Pancreas (tissue), 10 donors: ENCODE measurements at regions not wholly inside any gene's neighbourhood (a gene's known extent, or its start where the extent isn't known, plus 50 kb on each side); places are given as distances from the start of the nearest gene placed in this dataset.

ENCODE experiments used
- ATAC-seq, 4 donors: fragments of 200-7000 bp; cut with Tn5 transposase; one replicate each; pipeline versions ENCODE4 v1.8.0 to v1.9.1; 2020; ENCODE audit warnings: mild to moderate bottlenecking in 4 of 4, moderate library complexity in 4 of 4
- DNase-seq, 6 donors: peaks; one replicate each; pipeline ENCODE4 v3.0.0-alpha.2; 2020
- FAIRE-seq: peaks from 2 replicates; lab custom pipeline; 2012; peaks lifted over from hg19 to GRCh38; lab: Jason Lieb, UNC
- H3K27ac ChIP-seq, 4 donors: fragments of 200-600 bp; sonication (generic); 1 replicate in 3 of 4; 2 replicates in 1 of 4; pipeline versions ENCODE4 v1.5.0 to v1.8.0; 2020
- H3K27me3 ChIP-seq, 4 donors: fragments of 200-600 bp; one replicate each; pipeline ENCODE4 v1.8.0; 2021
- H3K36me3 ChIP-seq, 3 donors: fragments of 200-600 bp; sonication (generic) in 1 of 3; one replicate each; pipeline versions ENCODE4 v1.5.0 to v1.8.0; 2020 to 2021
- H3K4me1 ChIP-seq, 3 donors: fragments of 200-600 bp; one replicate each; pipeline ENCODE4 v1.8.0; 2021
- H3K4me3 ChIP-seq, 4 donors: fragments of 200-600 bp; sonication (generic) in 2 of 4; one replicate each; pipeline versions ENCODE4 v1.5.0 to v1.8.0; 2020 to 2021
- H3K9me3 ChIP-seq, 4 donors: fragments of 200-600 bp; one replicate each; pipeline ENCODE4 v1.8.0; 2021
- WGBS, 2 donors: extraction: QIAGEN DNeasy Blood & Tissue Kit; methylation state at CpG; one replicate each; pipeline ENCODE4 v1.1.7; 2013; 5-methylcytosine and 5-hydroxymethylcytosine counted together
- intact Hi-C, 3 donors: fragments of 100-400 bp; cut with DNase I; formaldehyde crosslinking; loops; one replicate each; pipeline versions ENCODE4 v1.11.1 to v1.14.2; 2022
- TF ChIP-seq, protein P1 (sequence below), 4 donors: fragments of 200-600 bp; sonication (generic) in 3 of 4; IDR thresholded peaks; one replicate each; pipeline versions ENCODE4 v1.5.0 to v1.8.0; 2021; ENCODE audit warnings: antibody characterized with exemption in 4 of 4
- donor health status: healthy with polysubstance abuse.
- donor health status: DM: no; HTN: no; CAD: no; lungs with moderate emphysema.
- donor health status: DM: no; HTN: no; CAD: no.
- donor health status: control.
- donor health status: control.
- donor health status: Bipolar disorder and iron deficiency.
- donor health status: DM: yes; HTN: yes; CAD: no.
- donor health status: DM: no; HTN: no; CAD: no.
- donor health status: DM: no; HTN: no; CAD: no.
- donor health status: DM: yes; HTN: yes; CAD: no.

DNA sequence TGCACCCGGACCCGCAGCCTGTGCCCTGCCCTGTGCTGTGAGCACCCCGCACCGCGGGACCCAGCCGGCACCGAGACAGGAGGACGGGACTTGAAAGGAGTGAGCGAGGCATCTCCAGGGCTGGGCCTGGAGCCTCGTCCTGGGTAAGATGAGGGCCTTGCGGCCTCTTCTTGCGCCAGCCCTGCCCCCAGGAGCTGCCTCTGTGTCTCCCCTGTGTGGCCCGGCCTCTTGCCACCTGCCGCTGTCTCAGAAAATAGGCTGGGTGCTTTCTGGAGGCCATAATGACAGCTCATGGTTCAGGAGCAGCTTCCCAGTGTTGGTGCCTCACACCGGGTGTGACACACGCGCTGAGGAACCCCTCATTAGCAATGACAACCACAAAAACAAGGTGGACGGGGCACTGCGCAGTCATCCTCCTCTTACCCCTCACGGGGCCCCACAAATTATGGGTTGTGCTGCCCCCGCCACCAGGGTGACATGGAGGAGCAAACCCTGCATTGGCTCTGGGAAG lies 161.5 kb upstream of the C1orf174 start:
- DNase-seq = peak in 1 of 6 donors; percentile 25
- WGBS, 2 donors = 61 to 76% methylated on average over 21 of the region's 21 CpGs
- FAIRE-seq = no peak

GRCh38 chr1:4062041-4062440 lies 162.0 kb upstream of the C1orf174 start:
- Histone ChIP-seq H3K27ac (no peak overlapping the region), H3K4me3 (no peak overlapping the region), H3K27me3 (no peaks in the 10 kb centered on the region), H3K36me3 (no peaks in the 10 kb centered on the region), H3K4me1 (no peaks in the 10 kb centered on the region), H3K9me3 (no peaks in the 10 kb centered on the region)
- FAIRE-seq (no peak), ATAC-seq (no peak), DNase-seq (no peak)
- intact Hi-C loops = no loop called here
- WGBS, 2 donors = 62 to 77% methylated on average over 9 of the region's 9 CpGs
- TF ChIP-seq, protein P1, sequence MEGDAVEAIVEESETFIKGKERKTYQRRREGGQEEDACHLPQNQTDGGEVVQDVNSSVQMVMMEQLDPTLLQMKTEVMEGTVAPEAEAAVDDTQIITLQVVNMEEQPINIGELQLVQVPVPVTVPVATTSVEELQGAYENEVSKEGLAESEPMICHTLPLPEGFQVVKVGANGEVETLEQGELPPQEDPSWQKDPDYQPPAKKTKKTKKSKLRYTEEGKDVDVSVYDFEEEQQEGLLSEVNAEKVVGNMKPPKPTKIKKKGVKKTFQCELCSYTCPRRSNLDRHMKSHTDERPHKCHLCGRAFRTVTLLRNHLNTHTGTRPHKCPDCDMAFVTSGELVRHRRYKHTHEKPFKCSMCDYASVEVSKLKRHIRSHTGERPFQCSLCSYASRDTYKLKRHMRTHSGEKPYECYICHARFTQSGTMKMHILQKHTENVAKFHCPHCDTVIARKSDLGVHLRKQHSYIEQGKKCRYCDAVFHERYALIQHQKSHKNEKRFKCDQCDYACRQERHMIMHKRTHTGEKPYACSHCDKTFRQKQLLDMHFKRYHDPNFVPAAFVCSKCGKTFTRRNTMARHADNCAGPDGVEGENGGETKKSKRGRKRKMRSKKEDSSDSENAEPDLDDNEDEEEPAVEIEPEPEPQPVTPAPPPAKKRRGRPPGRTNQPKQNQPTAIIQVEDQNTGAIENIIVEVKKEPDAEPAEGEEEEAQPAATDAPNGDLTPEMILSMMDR (IDR thresholded peaks at IDR 0.05) = no peak

More for the DNA sequence above, 161.5 kb upstream of the C1orf174 start:
- no peaks in the 10 kb centered on the region for H3K4me1 ChIP-seq
- intact Hi-C loops = no loop called here
- no peaks in the 10 kb centered on the region for H3K9me3 ChIP-seq
- H3K4me3 ChIP-seq = no peak overlapping the region
- ATAC-seq = no peak
- H3K27ac ChIP-seq = no peak overlapping the region
- no peaks in the 10 kb centered on the region for H3K27me3 ChIP-seq
- TF ChIP-seq, protein P1 (IDR thresholded peaks at IDR 0.05) = no peak
- no peaks in the 10 kb centered on the region for H3K36me3 ChIP-seq

DNA sequence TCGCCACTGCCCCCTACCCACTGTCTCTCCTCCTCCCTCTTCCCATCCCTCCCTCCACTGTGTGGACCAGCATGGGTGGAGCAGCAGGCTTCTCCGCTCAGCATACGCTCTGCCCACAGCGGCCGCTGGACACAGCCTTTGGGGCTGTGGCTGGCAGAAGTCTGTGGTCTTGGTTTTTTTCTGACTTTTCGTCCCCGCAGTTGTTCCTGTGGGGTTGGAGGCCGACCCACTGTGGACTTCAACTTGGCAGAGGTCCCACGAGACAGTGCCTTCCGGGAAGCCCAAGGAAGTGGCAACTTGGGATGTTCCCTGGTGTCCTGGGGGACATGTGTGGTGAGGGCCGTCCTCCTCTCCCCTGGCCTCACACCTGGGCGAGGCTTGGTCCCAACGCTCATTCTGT lies 162.5 kb upstream of the C1orf174 start:
- Histone ChIP-seq H3K9me3 (no peaks in the 10 kb centered on the region), H3K36me3 (no peaks in the 10 kb centered on the region), H3K27me3 (no peaks in the 10 kb centered on the region), H3K27ac (no peak overlapping the region), H3K4me1 (no peaks in the 10 kb centered on the region), H3K4me3 (no peak overlapping the region)
- FAIRE-seq = no peak
- intact Hi-C loops = no loop called here
- TF ChIP-seq, protein P1 (IDR thresholded peaks at IDR 0.05) = no peak
- WGBS, 2 donors = 38 to 55% methylated on average over 13 of the region's 13 CpGs
- no peak for ATAC-seq
- DNase-seq = peak in 1 of 6 donors; percentile 33

DNA sequence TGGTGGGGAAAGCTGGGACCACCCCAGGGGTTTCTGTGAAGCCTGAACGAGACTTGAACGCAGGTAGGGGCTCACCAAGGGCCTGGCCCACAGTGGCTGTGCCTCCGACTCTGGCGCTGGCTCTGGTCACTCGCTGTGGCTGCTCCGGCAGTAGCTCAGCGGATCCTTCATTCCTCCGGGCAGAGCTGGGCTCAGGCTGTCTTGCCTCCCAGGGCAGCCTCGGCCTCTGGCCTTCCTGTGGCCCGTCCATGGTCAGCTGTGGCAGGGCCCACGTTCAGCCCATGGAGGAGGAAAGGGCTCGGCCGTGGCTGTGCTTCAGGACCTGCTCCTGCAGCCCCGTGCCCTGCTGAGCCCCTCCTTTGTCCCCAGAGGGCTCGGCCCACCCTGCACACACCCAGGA lies 162.9 kb upstream of the C1orf174 start:
- Histone ChIP-seq H3K36me3 (no peaks in the 10 kb centered on the region), H3K4me3 (no peak overlapping the region), H3K27ac (no peak overlapping the region), H3K9me3 (no peaks in the 10 kb centered on the region), H3K27me3 (no peaks in the 10 kb centered on the region), H3K4me1 (no peaks in the 10 kb centered on the region)
- intact Hi-C loops = no loop called here
- 55 to 71% methylated on average over 15 of the region's 15 CpGs for WGBS, 2 donors
- ATAC-seq = no peak
- FAIRE-seq = no peak
- TF ChIP-seq, protein P1 (IDR thresholded peaks at IDR 0.05) = no peak
- peak in 1 of 6 donors; percentile 51 for DNase-seq

DNA sequence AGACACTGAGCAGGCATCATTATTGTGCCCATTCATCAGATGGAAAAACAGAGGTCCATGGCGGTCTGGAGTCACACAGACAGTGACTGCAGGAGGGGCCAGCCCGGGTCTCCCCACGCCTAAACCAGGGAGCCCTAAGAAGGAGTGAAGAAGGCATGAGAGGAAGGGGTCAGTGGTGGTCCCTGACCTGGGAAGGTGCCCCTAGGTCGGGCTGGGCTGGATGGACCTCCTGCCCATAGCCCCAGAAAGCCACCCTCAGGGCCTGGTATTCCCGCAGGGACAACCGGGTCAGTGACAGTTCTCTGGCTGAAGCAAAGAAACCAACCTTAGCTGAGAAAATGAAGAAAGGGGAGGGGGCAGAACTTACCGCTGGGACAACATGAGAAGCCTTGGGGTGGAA lies 163.4 kb upstream of the C1orf174 start:
- Histone ChIP-seq H3K27me3 (no peaks in the 10 kb centered on the region), H3K4me1 (no peaks in the 10 kb centered on the region)
- WGBS, 2 donors = 60 to 66% methylated on average over 7 of the region's 7 CpGs

More for the DNA sequence above, 163.4 kb upstream of the C1orf174 start:
- Histone ChIP-seq H3K36me3 (no peaks in the 10 kb centered on the region), H3K9me3 (no peaks in the 10 kb centered on the region), H3K27ac (no peak overlapping the region), H3K4me3 (no peak overlapping the region)
- TF ChIP-seq, protein P1 (IDR thresholded peaks at IDR 0.05) = no peak
- ATAC-seq = no peak
- intact Hi-C loops = no loop called here
- DNase-seq = no peak
- no peak for FAIRE-seq
